ENCODE measurements at regions not wholly inside any gene's neighbourhood (a gene's known extent, or its start where the extent isn't known, plus 50 kb on each side); places are given as distances from the start of the nearest gene placed in this dataset.

DNA sequence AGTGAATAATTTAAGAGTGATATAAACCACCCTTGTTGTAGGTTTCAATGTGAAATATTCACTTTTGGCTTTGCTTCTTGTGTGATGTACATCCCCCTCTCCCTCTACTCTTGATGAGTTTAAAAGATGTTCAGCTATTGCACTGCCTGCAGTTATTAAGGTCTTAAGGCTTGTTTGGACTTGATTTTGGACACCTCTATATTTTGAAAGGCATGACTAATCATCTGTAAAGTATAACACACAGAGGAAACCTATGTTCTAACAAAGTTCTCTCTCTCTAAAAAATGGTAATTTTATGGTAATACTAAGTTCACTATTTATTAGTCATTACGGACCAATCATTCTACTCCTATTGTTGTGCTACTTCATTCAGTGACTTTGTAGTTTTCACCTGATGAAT, 1719.9 kb downstream of the GRIK2 start:
- TF ChIP-seq, protein P1, sequence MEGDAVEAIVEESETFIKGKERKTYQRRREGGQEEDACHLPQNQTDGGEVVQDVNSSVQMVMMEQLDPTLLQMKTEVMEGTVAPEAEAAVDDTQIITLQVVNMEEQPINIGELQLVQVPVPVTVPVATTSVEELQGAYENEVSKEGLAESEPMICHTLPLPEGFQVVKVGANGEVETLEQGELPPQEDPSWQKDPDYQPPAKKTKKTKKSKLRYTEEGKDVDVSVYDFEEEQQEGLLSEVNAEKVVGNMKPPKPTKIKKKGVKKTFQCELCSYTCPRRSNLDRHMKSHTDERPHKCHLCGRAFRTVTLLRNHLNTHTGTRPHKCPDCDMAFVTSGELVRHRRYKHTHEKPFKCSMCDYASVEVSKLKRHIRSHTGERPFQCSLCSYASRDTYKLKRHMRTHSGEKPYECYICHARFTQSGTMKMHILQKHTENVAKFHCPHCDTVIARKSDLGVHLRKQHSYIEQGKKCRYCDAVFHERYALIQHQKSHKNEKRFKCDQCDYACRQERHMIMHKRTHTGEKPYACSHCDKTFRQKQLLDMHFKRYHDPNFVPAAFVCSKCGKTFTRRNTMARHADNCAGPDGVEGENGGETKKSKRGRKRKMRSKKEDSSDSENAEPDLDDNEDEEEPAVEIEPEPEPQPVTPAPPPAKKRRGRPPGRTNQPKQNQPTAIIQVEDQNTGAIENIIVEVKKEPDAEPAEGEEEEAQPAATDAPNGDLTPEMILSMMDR (IDR thresholded peaks at IDR 0.05) = no peak
- TF ChIP-seq POLR2A (IDR thresholded peaks at IDR 0.05) = no peak
